T-cell (primary cell): ENCODE measurements at regions not wholly inside any gene's neighbourhood (a gene's known extent, or its start where the extent isn't known, plus 50 kb on each side); places are given as distances from the start of the nearest gene placed in this dataset.

Source experiments
- ATAC-seq, 4 experiments: fragments of 200-7000 bp in 3 of 4; fragments of 150-1000 bp in 1 of 4; cut with Tn5 transposase; replicated peaks in 1 of 4; 1 replicate in 3 of 4; 2 replicates in 1 of 4; pipeline ENCODE4 v1.10.0; 2021; ENCODE audit warnings: moderate library complexity in 3 of 4, mild to moderate bottlenecking in 2 of 4, moderate number of reproducible peaks in 1 of 4
- CTCF ChIA-PET, 2 donors: fragments of 300-600 bp; sonication (Branson Sonifier 250); formaldehyde crosslinking; loops; one replicate each; lab custom pipeline; 2022; ENCODE audit warnings: antibody characterized with exemption in 2 of 2; lab: Charles Lee
- POLR2A ChIA-PET, 2 donors: fragments of 300-600 bp; sonication (Branson Sonifier 250); formaldehyde crosslinking; loops; one replicate each; lab custom pipeline; 2022; ENCODE audit warnings: antibody characterized with exemption in 2 of 2; lab: Charles Lee
- DNase-seq, 35 experiments: peaks; one replicate each; pipeline versions ENCODE4 v3.0.0 to v3.0.0-alpha.2; 2013 to 2023
- H3K27ac ChIP-seq: one replicate; pipeline ENCODE4 v1.5.1; 2013; ENCODE audit warnings: low read length
- H3K27me3 ChIP-seq, 2 experiments: replicated peaks in 1 of 2; 1 replicate in 1 of 2; 2 replicates in 1 of 2; pipeline versions ENCODE4 v1.6.1 to v1.7.0; 2013; ENCODE audit warnings: low read length in 1 of 2, mixed read lengths in 1 of 2; ENCODE audit not compliant: control insufficient read depth in 2 of 2, insufficient read depth in 2 of 2; ENCODE audit errors: extremely low read depth in 1 of 2
- H3K36me3 ChIP-seq, 2 donors: 1 replicate in 1 of 2; 2 replicates in 1 of 2; pipeline versions ENCODE4 v1.6.1 to v1.7.0; 2013; ENCODE audit warnings: low read length in 1 of 2; ENCODE audit not compliant: control insufficient read depth in 2 of 2, insufficient read depth in 1 of 2; ENCODE audit errors: extremely low read depth in 1 of 2
- H3K4me1 ChIP-seq, 2 experiments: 1 replicate in 1 of 2; 2 replicates in 1 of 2; pipeline versions ENCODE4 v1.6.1 to v1.7.0; 2013; ENCODE audit warnings: low read length in 2 of 2, mixed read lengths in 1 of 2; ENCODE audit not compliant: insufficient read depth in 2 of 2, control insufficient read depth in 1 of 2; ENCODE audit errors: extremely low read depth in 1 of 2
- H3K4me3 ChIP-seq, 2 donors: 1 replicate in 1 of 2; 2 replicates in 1 of 2; pipeline versions ENCODE4 v1.5.1 to v1.7.0; 2013; ENCODE audit warnings: mild to moderate bottlenecking in 2 of 2, low read length in 1 of 2, moderate library complexity in 1 of 2; ENCODE audit not compliant: control insufficient read depth in 1 of 2; ENCODE audit errors: extremely low read depth in 1 of 2
- H3K9me3 ChIP-seq: 2 replicates; pipeline ENCODE4 v1.7.0; 2013
- H3K27ac Mint-ChIP-seq, 2 donors: one replicate each; pipeline ENCODE4 v1.8.0; 2020 to 2021; ENCODE audit warnings: mild to moderate bottlenecking in 2 of 2, mixed read lengths in 2 of 2
- H3K27me3 Mint-ChIP-seq, 2 donors: one replicate each; pipeline ENCODE4 v1.8.0; 2021 to 2022; ENCODE audit warnings: mixed read lengths in 2 of 2
- H3K36me3 Mint-ChIP-seq: one replicate; pipeline ENCODE4 v1.8.0; 2021; ENCODE audit warnings: mixed read lengths
- H3K4me1 Mint-ChIP-seq, 3 donors: one replicate each; pipeline ENCODE4 v1.8.0; 2020 to 2022; ENCODE audit warnings: mixed read lengths in 3 of 3, mild to moderate bottlenecking in 1 of 3
- H3K4me3 Mint-ChIP-seq, 3 donors: one replicate each; pipeline ENCODE4 v1.8.0; 2020 to 2022; ENCODE audit warnings: mild to moderate bottlenecking in 3 of 3, mixed read lengths in 3 of 3, moderate library complexity in 3 of 3
- H3K9me3 Mint-ChIP-seq, 3 donors: one replicate each; pipeline ENCODE4 v1.8.0; 2020 to 2022; ENCODE audit warnings: mixed read lengths in 3 of 3
- WGBS: methylation state at CpG from one replicate; pipeline ENCODE4 v1.1.5; 2013; ENCODE audit warnings: missing lambda C conversion rate; ENCODE audit not compliant: insufficient coverage; 5-methylcytosine and 5-hydroxymethylcytosine counted together

DNA sequence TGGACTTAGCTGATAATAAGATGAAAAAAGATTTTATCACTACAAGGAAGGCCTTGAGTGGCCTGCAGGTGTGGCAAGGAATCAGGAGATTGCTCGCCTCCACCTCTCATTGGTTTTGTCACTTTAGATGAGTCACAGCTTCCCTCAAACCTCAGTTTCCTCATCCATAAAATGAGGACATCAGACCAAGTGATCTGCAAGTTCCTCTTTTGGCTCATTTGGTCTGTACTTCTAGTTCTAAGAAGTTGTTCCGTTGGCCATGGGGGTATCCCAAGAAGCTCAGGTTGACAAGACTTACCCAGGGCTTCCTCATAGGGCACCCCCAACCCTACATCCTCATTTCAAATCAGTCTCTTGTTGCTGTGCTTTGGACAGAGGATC is 254.1 kb downstream of the UACA start:
- ATAC-seq (no peak), DNase-seq (no peak)
- Histone ChIP-seq H3K27me3 (no peaks in the 10 kb centered on the region), H3K4me3 (no peak overlapping the region), H3K9me3 (no peaks in the 10 kb centered on the region), H3K36me3 (no peaks in the 10 kb centered on the region), H3K27ac (no peak overlapping the region), H3K4me1 (peaks cover 5 to 40% of the 10 kb centered on the region in 2 experiments)
- POLR2A ChIA-PET, result no interaction called here
- WGBS, result 38% methylated on average over 1 of the region's 2 CpGs
- peaks cover 21% of the 10 kb centered on the region for H3K36me3 Mint-ChIP-seq
- peaks cover 12 to 47% (median 46%) of the 10 kb centered on the region in 3 donors for H3K4me1 Mint-ChIP-seq
- H3K27me3 Mint-ChIP-seq, result no peaks in the 10 kb centered on the region
- no peak overlapping the region for H3K4me3 Mint-ChIP-seq
- H3K9me3 Mint-ChIP-seq, result peaks cover 10 to 35% (median 19%) of the 10 kb centered on the region in 3 donors
- H3K27ac Mint-ChIP-seq, result no peak overlapping the region
- CTCF ChIA-PET, result interaction anchor here in 1 of 2 donors (0.7 kb wide), 1 partner anchor 13 kb away, joined by 3 read pairs; no protein-coding TSS in a partner anchor

GRCh38 chr15:70508561-70509281 is 254.6 kb downstream of the UACA start:
- peaks cover 17 to 52% (median 52%) of the 10 kb centered on the region in 3 donors for H3K4me1 Mint-ChIP-seq
- Histone ChIP-seq H3K4me3 (no peak overlapping the region), H3K27me3 (no peaks in the 10 kb centered on the region), H3K36me3 (no peaks in the 10 kb centered on the region), H3K4me1 (peaks cover 11 to 45% of the 10 kb centered on the region in 2 experiments), H3K9me3 (no peaks in the 10 kb centered on the region), H3K27ac (no peak overlapping the region)
- CTCF ChIA-PET, result interaction anchor here in 1 of 2 donors (0.6 to 0.7 kb wide), 2 partner anchors 12 to 759 kb away, joined by 3 to 5 read pairs; no protein-coding TSS in a partner anchor
- peaks cover 21% of the 10 kb centered on the region for H3K36me3 Mint-ChIP-seq
- POLR2A ChIA-PET, result interaction anchor here in 1 of 2 donors (0.5 kb wide), 1 partner anchor 14 kb away, joined by 4 read pairs; no protein-coding TSS in a partner anchor
- DNase-seq (no peak), ATAC-seq (no peak)
- H3K9me3 Mint-ChIP-seq, result peaks cover 10 to 35% (median 19%) of the 10 kb centered on the region in 3 donors
- peak overlapping the region in 1 of 2 donors; percentile 59 for H3K27ac Mint-ChIP-seq
- no peak overlapping the region for H3K4me3 Mint-ChIP-seq
- WGBS, result 71% methylated on average over 3 of the region's 5 CpGs
- no peaks in the 10 kb centered on the region for H3K27me3 Mint-ChIP-seq

DNA sequence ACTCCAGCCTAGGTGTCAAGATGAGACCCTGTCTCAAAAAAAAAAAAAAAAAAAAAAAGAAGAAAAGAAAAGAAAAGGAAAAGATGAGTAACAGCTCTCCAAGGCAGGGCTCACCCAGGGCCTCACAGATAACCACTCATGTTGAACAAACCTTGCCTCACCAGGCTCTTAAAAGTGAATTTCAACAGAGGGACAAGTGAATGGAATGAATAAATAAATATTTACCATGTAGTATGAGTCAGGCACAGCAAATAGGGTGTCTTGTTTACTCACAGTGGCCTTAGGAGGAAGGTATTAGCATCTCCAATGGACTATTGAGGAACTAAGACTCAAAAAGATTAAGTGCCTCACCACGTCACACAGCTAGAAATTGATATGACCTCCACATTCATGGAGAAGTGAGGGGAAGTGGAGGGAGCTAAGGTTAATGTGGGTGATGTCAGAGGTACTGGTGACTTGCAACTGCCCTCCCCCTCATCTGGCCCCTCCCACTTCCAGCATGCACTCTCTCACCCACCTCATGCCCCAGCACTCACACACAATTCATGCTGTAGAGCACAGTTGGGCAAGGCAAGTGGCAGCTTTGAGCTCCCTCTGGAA is 255.5 kb downstream of the UACA start:
- H3K4me1 ChIP-seq, result peaks cover 19 to 54% of the 10 kb centered on the region in 2 experiments
- no peak overlapping the region for H3K4me3 ChIP-seq
- peaks cover 26 to 60% (median 59%) of the 10 kb centered on the region in 3 donors for H3K4me1 Mint-ChIP-seq
- no peaks in the 10 kb centered on the region for H3K36me3 ChIP-seq
- H3K36me3 Mint-ChIP-seq, result peaks cover 21% of the 10 kb centered on the region
- ChIA-PET CTCF (interaction anchor here in 1 of 2 donors (0.6 kb wide), 2 partner anchors 758 to 768 kb away, joined by 3 to 5 read pairs; no protein-coding TSS in a partner anchor), POLR2A (no interaction called here)
- H3K27me3 ChIP-seq, result no peaks in the 10 kb centered on the region
- H3K9me3 ChIP-seq, result no peaks in the 10 kb centered on the region
- no peaks in the 10 kb centered on the region for H3K27me3 Mint-ChIP-seq
- H3K4me3 Mint-ChIP-seq, result no peak overlapping the region
- peak in 3 of 35 experiments; percentile 23 to 53 (median 27) for DNase-seq
- peaks cover 10 to 35% (median 19%) of the 10 kb centered on the region in 3 donors for H3K9me3 Mint-ChIP-seq
- ATAC-seq, result peak in 1 of 4 experiments; percentile 15
- H3K27ac ChIP-seq, result no peak overlapping the region
- H3K27ac Mint-ChIP-seq, result no peak overlapping the region
- WGBS, result no CpG with 5 or more reads among the region's 1 CpG

GRCh38 chr15:70505936-70506912 is 257.1 kb downstream of the UACA start:
- ChIA-PET POLR2A (no interaction called here), CTCF (interaction anchor here in 1 of 2 donors (1.7 kb wide), 1 partner anchor 14 kb away, joined by 4 read pairs; no protein-coding TSS in a partner anchor)
- ATAC-seq (no peak), DNase-seq (no peak)
- Mint-ChIP-seq H3K4me1 (peaks cover 40 to 72% (median 71%) of the 10 kb centered on the region in 3 donors), H3K9me3 (peaks cover 10 to 24% (median 13%) of the 10 kb centered on the region in 3 donors), H3K27me3 (no peaks in the 10 kb centered on the region), H3K36me3 (peaks cover 21% of the 10 kb centered on the region), H3K4me3 (no peak overlapping the region), H3K27ac (peak overlapping the region; percentile 10 to 77)
- Histone ChIP-seq H3K27me3 (peaks cover 0 to 3% of the 10 kb centered on the region in 2 experiments), H3K36me3 (no peaks in the 10 kb centered on the region), H3K4me3 (no peak overlapping the region), H3K9me3 (no peaks in the 10 kb centered on the region), H3K27ac (no peak overlapping the region), H3K4me1 (peaks cover 25 to 70% of the 10 kb centered on the region in 2 experiments)
- 100% methylated on average over 3 of the region's 5 CpGs for WGBS

DNA sequence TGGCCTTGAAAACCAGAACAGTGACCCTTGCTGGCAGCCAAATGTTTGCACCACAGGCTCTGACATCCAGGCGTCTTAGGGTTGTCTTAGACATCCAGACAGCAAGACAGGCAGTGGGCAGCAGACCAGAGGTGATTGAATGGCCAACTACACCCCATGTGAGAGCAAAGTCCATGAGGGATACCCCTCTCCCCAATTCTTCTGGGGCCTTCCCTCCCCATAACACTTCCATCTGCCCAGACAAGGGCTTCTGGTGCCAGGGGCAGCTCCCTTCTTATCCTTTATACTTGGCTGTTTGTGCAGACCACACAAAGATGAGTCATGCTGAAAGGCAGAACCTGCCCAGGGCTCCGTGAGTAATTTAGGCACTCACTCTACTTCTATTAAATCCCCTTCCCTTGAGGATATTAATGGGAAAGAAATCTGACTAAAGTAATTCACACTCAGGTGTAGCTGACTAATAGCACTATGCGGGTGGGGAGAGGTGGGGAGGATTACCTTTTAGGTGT is 257.9 kb downstream of the UACA start:
- peaks cover 44 to 73% (median 71%) of the 10 kb centered on the region in 3 donors for H3K4me1 Mint-ChIP-seq
- H3K4me3 ChIP-seq, result no peak overlapping the region

More for the DNA sequence above, 257.9 kb downstream of the UACA start:
- 0% methylated on average over 1 of the region's 3 CpGs for WGBS
- Mint-ChIP-seq H3K36me3 (peaks cover 18% of the 10 kb centered on the region), H3K9me3 (peaks cover 6 to 17% (median 6%) of the 10 kb centered on the region in 3 donors), H3K4me3 (peak overlapping the region in 1 of 3 donors; percentile 57), H3K27me3 (no peaks in the 10 kb centered on the region), H3K27ac (peak overlapping the region; percentile 31 to 77)
- DNase-seq (no peak), ATAC-seq (peak in 1 of 4 experiments; percentile 58)
- Histone ChIP-seq H3K4me1 (peaks cover 28 to 76% of the 10 kb centered on the region in 2 experiments), H3K36me3 (no peaks in the 10 kb centered on the region), H3K9me3 (no peaks in the 10 kb centered on the region), H3K27ac (no peak overlapping the region), H3K27me3 (peaks cover 0 to 6% of the 10 kb centered on the region in 2 experiments)
- ChIA-PET CTCF (interaction anchor here (0.6 to 1.7 kb wide), 2 partner anchors 9 to 13 kb away, joined by 3 to 4 read pairs; no protein-coding TSS in a partner anchor), POLR2A (interaction anchor here in 1 of 2 donors (0.6 kb wide), 1 partner anchor 23 kb away, joined by 3 read pairs; no protein-coding TSS in a partner anchor)
